ENCODE measurements at regions not wholly inside any gene's neighbourhood (a gene's known extent, or its start where the extent isn't known, plus 50 kb on each side); places are given as distances from the start of the nearest gene placed in this dataset.

GRCh38 chr1:102593276-102593675 lies 515.0 kb downstream of the COL11A1 start:
- H3K36me3 Mint-ChIP-seq (ENCODE audit: low read depth), result no peaks in the 10 kb centered on the region
- H3K27me3 Mint-ChIP-seq (ENCODE audit: low read depth, poor library complexity), result no peaks in the 10 kb centered on the region
- DNase-seq, result no peak
- no peaks in the 10 kb centered on the region for H3K4me1 Mint-ChIP-seq
- H3K4me3 Mint-ChIP-seq, result no peak overlapping the region
- H3K9me3 Mint-ChIP-seq, result no peaks in the 10 kb centered on the region
- TF ChIP-seq, protein P1, sequence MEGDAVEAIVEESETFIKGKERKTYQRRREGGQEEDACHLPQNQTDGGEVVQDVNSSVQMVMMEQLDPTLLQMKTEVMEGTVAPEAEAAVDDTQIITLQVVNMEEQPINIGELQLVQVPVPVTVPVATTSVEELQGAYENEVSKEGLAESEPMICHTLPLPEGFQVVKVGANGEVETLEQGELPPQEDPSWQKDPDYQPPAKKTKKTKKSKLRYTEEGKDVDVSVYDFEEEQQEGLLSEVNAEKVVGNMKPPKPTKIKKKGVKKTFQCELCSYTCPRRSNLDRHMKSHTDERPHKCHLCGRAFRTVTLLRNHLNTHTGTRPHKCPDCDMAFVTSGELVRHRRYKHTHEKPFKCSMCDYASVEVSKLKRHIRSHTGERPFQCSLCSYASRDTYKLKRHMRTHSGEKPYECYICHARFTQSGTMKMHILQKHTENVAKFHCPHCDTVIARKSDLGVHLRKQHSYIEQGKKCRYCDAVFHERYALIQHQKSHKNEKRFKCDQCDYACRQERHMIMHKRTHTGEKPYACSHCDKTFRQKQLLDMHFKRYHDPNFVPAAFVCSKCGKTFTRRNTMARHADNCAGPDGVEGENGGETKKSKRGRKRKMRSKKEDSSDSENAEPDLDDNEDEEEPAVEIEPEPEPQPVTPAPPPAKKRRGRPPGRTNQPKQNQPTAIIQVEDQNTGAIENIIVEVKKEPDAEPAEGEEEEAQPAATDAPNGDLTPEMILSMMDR (IDR thresholded peaks at IDR 0.05), result no peak
- no peak overlapping the region for H3K27ac Mint-ChIP-seq

GRCh38 chr1:102588536-102588935 lies 519.8 kb downstream of the COL11A1 start:
- DNase-seq, result no peak
- TF ChIP-seq, protein P1 (IDR thresholded peaks at IDR 0.05), result no peak
- Mint-ChIP-seq H3K4me3 (no peak overlapping the region), H3K9me3 (no peaks in the 10 kb centered on the region), H3K4me1 (no peaks in the 10 kb centered on the region), H3K27me3 (ENCODE audit: low read depth, poor library complexity) (no peaks in the 10 kb centered on the region), H3K36me3 (ENCODE audit: low read depth) (no peaks in the 10 kb centered on the region), H3K27ac (no peak overlapping the region)

DNA sequence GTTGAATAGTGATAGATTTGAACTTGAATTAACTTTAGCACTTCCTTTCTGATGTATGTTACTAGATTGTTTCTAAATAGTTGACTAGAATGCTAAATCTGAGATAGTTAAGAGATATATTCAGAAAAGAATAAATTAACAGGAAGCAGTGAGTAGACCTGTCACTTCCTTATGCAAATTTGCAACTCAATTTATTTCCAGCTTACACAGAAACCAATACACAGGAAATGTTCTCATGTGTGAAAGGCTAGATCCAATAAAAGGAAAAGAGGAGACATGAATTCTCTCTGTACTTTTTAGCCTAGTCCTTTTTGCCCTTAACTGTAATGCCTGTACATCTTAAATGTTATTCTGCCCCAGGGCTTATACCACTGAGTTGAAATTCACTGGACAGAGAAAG lies 522.3 kb downstream of the COL11A1 start:
- Mint-ChIP-seq H3K27me3 (ENCODE audit: low read depth, poor library complexity) (no peaks in the 10 kb centered on the region), H3K4me3 (no peak overlapping the region), H3K9me3 (peaks cover 3% of the 10 kb centered on the region), H3K27ac (no peak overlapping the region), H3K36me3 (ENCODE audit: low read depth) (no peaks in the 10 kb centered on the region), H3K4me1 (no peaks in the 10 kb centered on the region)
- DNase-seq, result no peak
- TF ChIP-seq, protein P1 (IDR thresholded peaks at IDR 0.05), result no peak

DNA sequence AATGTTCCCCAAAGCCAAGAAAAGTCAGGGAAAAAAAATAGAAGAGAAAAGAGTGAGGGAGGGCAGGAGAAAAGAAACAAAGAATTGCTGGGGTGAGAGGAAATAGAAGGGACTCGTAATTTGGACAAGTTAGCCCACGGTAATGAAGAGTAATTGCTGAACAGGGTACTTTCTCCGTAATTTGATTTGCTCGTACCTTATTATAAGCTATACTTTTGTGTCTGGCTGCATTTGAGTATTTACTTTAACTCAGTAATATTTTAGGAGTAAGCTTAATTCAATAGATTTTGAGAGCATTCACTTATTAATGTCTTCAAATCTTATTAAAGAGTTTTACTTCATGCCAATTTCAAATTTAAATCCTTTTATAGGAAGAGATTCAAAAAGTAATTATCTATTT lies 527.5 kb downstream of the COL11A1 start:
- Mint-ChIP-seq H3K27ac (no peak overlapping the region), H3K36me3 (ENCODE audit: low read depth) (no peaks in the 10 kb centered on the region), H3K4me3 (no peak overlapping the region), H3K27me3 (ENCODE audit: low read depth, poor library complexity) (no peaks in the 10 kb centered on the region), H3K9me3 (peaks cover 3% of the 10 kb centered on the region), H3K4me1 (no peaks in the 10 kb centered on the region)
- DNase-seq, result no peak
- TF ChIP-seq, protein P1 (IDR thresholded peaks at IDR 0.05), result no peak

GRCh38 chr1:102578804-102579203 lies 529.5 kb downstream of the COL11A1 start:
- TF ChIP-seq, protein P1 (IDR thresholded peaks at IDR 0.05), result no peak
- H3K4me3 Mint-ChIP-seq, result no peak overlapping the region
- no peak overlapping the region for H3K27ac Mint-ChIP-seq
- DNase-seq, result no peak
- H3K27me3 Mint-ChIP-seq (ENCODE audit: low read depth, poor library complexity), result no peaks in the 10 kb centered on the region
- no peaks in the 10 kb centered on the region for H3K4me1 Mint-ChIP-seq
- H3K36me3 Mint-ChIP-seq (ENCODE audit: low read depth), result no peaks in the 10 kb centered on the region
- H3K9me3 Mint-ChIP-seq, result peaks cover 3% of the 10 kb centered on the region

- Mint-ChIP-seq H3K36me3 (ENCODE audit: low read depth) (no peaks in the 10 kb centered on the region), H3K27ac (no peak overlapping the region), H3K27me3 (ENCODE audit: low read depth, poor library complexity) (no peaks in the 10 kb centered on the region), H3K4me1 (no peaks in the 10 kb centered on the region), H3K4me3 (no peak overlapping the region), H3K9me3 (no peaks in the 10 kb centered on the region)
- TF ChIP-seq, protein P1 (IDR thresholded peaks at IDR 0.05), result no peak
- DNase-seq, result no peak
These were observed 535.7 kb downstream of the COL11A1 start for GRCh38 chr1:102572637-102573036.

Data from nephron progenitor cell (in vitro differentiated cells).